HEK293 (cell line): ENCODE measurements at regions not wholly inside any gene's neighbourhood (a gene's known extent, or its start where the extent isn't known, plus 50 kb on each side); places are given as distances from the start of the nearest gene placed in this dataset.

ENCODE experiments used
- CTCF ChIA-PET: fragments of 350-600 bp; formaldehyde crosslinking; extraction: SDS; loops from one replicate; lab custom pipeline; 2021; ENCODE audit warnings: antibody characterized with exemption; lab: Yijun Ruan, JAX
- POLR2A ChIA-PET: fragments of 300-600 bp; formaldehyde crosslinking; extraction: SDS; loops from one replicate; lab custom pipeline; 2020; ENCODE audit warnings: antibody characterized with exemption, inconsistent platforms; lab: Yijun Ruan, JAX
- H3K27ac ChIP-seq: fragments of 200-500 bp; sonication (Bioruptor generic); 2 replicates; pipeline ENCODE4 v1.5.1; 2014; ENCODE audit warnings: low read depth, low read length, control low read depth, inconsistent platforms; ENCODE audit errors: extremely low read depth
- H3K36me3 ChIP-seq, 2 experiments: fragments of 200-500 bp in 1 of 2; sonication (Bioruptor generic) in 1 of 2; 1 replicate in 1 of 2; 2 replicates in 1 of 2; pipeline ENCODE4 v1.5.1; 2014 to 2017; ENCODE audit warnings: inconsistent platforms in 2 of 2, low read length in 2 of 2; ENCODE audit not compliant: control insufficient read depth in 2 of 2, insufficient read depth in 1 of 2
- H3K4me1 ChIP-seq: fragments of 200-500 bp; sonication (Bioruptor generic); 2 replicates; pipeline ENCODE4 v1.5.1; 2014; ENCODE audit warnings: mild to moderate bottlenecking, low read length, inconsistent platforms; ENCODE audit not compliant: control insufficient read depth, insufficient read depth
- H3K4me3 ChIP-seq: 2 replicates; pipeline ENCODE4 v1.5.1; 2011; ENCODE audit warnings: low read depth, mild to moderate bottlenecking, control low read depth, low read length, moderate library complexity
- H3K9me3 ChIP-seq: fragments of 200-500 bp; sonication (Bioruptor generic); 2 replicates; pipeline ENCODE4 v1.5.1; 2014; ENCODE audit warnings: low read depth, low read length, inconsistent platforms; ENCODE audit not compliant: control insufficient read depth, insufficient read depth
- EGR2 ChIP-seq: fragments of 450-650 bp; formaldehyde crosslinking; IDR thresholded peaks from 2 replicates; pipeline ENCODE4 v1.5.1; 2016; ENCODE audit warnings: low read depth, missing biosample characterization, missing genetic modification characterization
- ELK4 ChIP-seq: IDR thresholded peaks from 2 replicates; pipeline ENCODE4 v1.6.1; 2011; ENCODE audit warnings: mild to moderate bottlenecking, low read depth, low read length, borderline replicate concordance
- GLIS1 ChIP-seq: fragments of 450-650 bp; formaldehyde crosslinking; IDR thresholded peaks from 2 replicates; pipeline ENCODE4 v1.5.1; 2016; ENCODE audit warnings: missing biosample characterization, missing genetic modification characterization
- HOXA7 ChIP-seq: sonication (generic); formaldehyde crosslinking; IDR thresholded peaks from 2 replicates; pipeline ENCODE4 v1.8.1; 2022; ENCODE audit warnings: missing genetic modification reagents, borderline replicate concordance
- HOXC10 ChIP-seq: sonication (generic); formaldehyde crosslinking; IDR thresholded peaks from 2 replicates; pipeline ENCODE4 v1.8.1; 2023; ENCODE audit warnings: mild to moderate bottlenecking, missing genetic modification reagents
- HOXD13 ChIP-seq: sonication (generic); formaldehyde crosslinking; IDR thresholded peaks from 2 replicates; pipeline ENCODE4 v1.8.0; 2022; ENCODE audit warnings: missing genetic modification reagents, borderline replicate concordance
- KLF9 ChIP-seq: fragments of 450-650 bp; formaldehyde crosslinking; IDR thresholded peaks from 2 replicates; pipeline ENCODE4 v1.5.1; 2016; ENCODE audit warnings: missing biosample characterization, missing genetic modification characterization, low read depth
- PRDM4 ChIP-seq: fragments of 450-650 bp; formaldehyde crosslinking; IDR thresholded peaks from 2 replicates; pipeline ENCODE4 v1.5.1; 2017; ENCODE audit warnings: missing biosample characterization, missing genetic modification characterization
- RBAK ChIP-seq: fragments of 450-650 bp; formaldehyde crosslinking; IDR thresholded peaks from 2 replicates; pipeline ENCODE4 v1.5.1; 2016; ENCODE audit warnings: missing biosample characterization, missing genetic modification characterization
- SCRT1 ChIP-seq: fragments of 450-650 bp; formaldehyde crosslinking; IDR thresholded peaks from 2 replicates; pipeline ENCODE4 v1.5.1; 2016; ENCODE audit warnings: missing biosample characterization, missing genetic modification characterization, borderline replicate concordance
- TRIM28 ChIP-seq: IDR thresholded peaks from 2 replicates; pipeline ENCODE4 v1.6.1; 2011; ENCODE audit warnings: low read length, control low read depth, borderline replicate concordance
- ZBTB1 ChIP-seq: fragments of 450-650 bp; formaldehyde crosslinking; IDR thresholded peaks from 2 replicates; pipeline ENCODE4 v1.5.1; 2016; ENCODE audit warnings: missing biosample characterization, missing genetic modification characterization
- ZIC2 ChIP-seq: fragments of 450-650 bp; formaldehyde crosslinking; IDR thresholded peaks from 2 replicates; pipeline ENCODE4 v1.5.1; 2016; ENCODE audit warnings: missing biosample characterization, missing genetic modification characterization
- ZNF112 ChIP-seq: fragments of 450-650 bp; formaldehyde crosslinking; IDR thresholded peaks from 2 replicates; pipeline ENCODE4 v1.5.0; 2017; ENCODE audit warnings: missing biosample characterization, missing genetic modification characterization
- ZNF132 ChIP-seq: fragments of 450-650 bp; formaldehyde crosslinking; IDR thresholded peaks from 2 replicates; pipeline ENCODE4 v1.5.1; 2017; ENCODE audit warnings: missing biosample characterization, missing genetic modification characterization, borderline replicate concordance
- ZNF140 ChIP-seq: fragments of 450-650 bp; formaldehyde crosslinking; IDR thresholded peaks from 2 replicates; pipeline ENCODE4 v1.5.1; 2016; ENCODE audit warnings: missing biosample characterization, missing genetic modification characterization
- ZNF324 ChIP-seq: fragments of 450-650 bp; formaldehyde crosslinking; IDR thresholded peaks from 2 replicates; pipeline ENCODE4 v1.5.1; 2016; ENCODE audit warnings: missing biosample characterization, missing genetic modification characterization
- ZNF510 ChIP-seq: fragments of 450-650 bp; formaldehyde crosslinking; IDR thresholded peaks from 2 replicates; pipeline ENCODE4 v1.5.1; 2018; ENCODE audit warnings: mild to moderate bottlenecking, missing genetic modification characterization, missing biosample characterization; ENCODE audit not compliant: insufficient replicate concordance
- ZNF626 ChIP-seq: fragments of 450-650 bp; sonication (Bioruptor Pico); formaldehyde crosslinking; IDR thresholded peaks from 2 replicates; pipeline ENCODE4 v1.5.1; 2018; ENCODE audit warnings: missing biosample characterization, missing genetic modification characterization, inconsistent platforms
- ZNF629 ChIP-seq: fragments of 450-650 bp; formaldehyde crosslinking; IDR thresholded peaks from 2 replicates; pipeline ENCODE4 v1.5.1; 2017; ENCODE audit warnings: missing biosample characterization, missing genetic modification characterization
- ZNF677 ChIP-seq: fragments of 450-650 bp; IDR thresholded peaks from 2 replicates; pipeline ENCODE4 v1.5.0; 2018; ENCODE audit warnings: missing biosample characterization, mild to moderate bottlenecking, missing genetic modification characterization, moderate library complexity
- ZNF707 ChIP-seq: fragments of 450-650 bp; formaldehyde crosslinking; IDR thresholded peaks from 2 replicates; pipeline ENCODE4 v1.5.1; 2016; ENCODE audit warnings: missing biosample characterization, missing genetic modification characterization
- ZSCAN16 ChIP-seq: fragments of 450-650 bp; formaldehyde crosslinking; IDR thresholded peaks from 2 replicates; pipeline ENCODE4 v1.5.1; 2016; ENCODE audit warnings: missing biosample characterization, missing genetic modification characterization
- TF ChIP-seq, protein P1 (sequence below): fragments of 450-650 bp; formaldehyde crosslinking; IDR thresholded peaks from 2 replicates; pipeline ENCODE4 v1.5.1; 2016; ENCODE audit warnings: missing biosample characterization, missing genetic modification characterization, borderline replicate concordance
- TF ChIP-seq, protein P2 (sequence below): fragments of 450-650 bp; formaldehyde crosslinking; IDR thresholded peaks from 2 replicates; pipeline ENCODE4 v1.5.1; 2016; ENCODE audit warnings: missing biosample characterization, missing genetic modification characterization
- TF ChIP-seq, protein P3 (sequence below): fragments of 450-650 bp; formaldehyde crosslinking; IDR thresholded peaks from 2 replicates; pipeline ENCODE4 v1.5.0; 2017; ENCODE audit warnings: missing biosample characterization, missing genetic modification characterization, borderline replicate concordance
- TF ChIP-seq, protein P4 (sequence below): fragments of 450-650 bp; formaldehyde crosslinking; IDR thresholded peaks from 2 replicates; pipeline ENCODE4 v1.5.1; 2016; ENCODE audit warnings: missing biosample characterization, missing genetic modification characterization, low read depth

DNA sequence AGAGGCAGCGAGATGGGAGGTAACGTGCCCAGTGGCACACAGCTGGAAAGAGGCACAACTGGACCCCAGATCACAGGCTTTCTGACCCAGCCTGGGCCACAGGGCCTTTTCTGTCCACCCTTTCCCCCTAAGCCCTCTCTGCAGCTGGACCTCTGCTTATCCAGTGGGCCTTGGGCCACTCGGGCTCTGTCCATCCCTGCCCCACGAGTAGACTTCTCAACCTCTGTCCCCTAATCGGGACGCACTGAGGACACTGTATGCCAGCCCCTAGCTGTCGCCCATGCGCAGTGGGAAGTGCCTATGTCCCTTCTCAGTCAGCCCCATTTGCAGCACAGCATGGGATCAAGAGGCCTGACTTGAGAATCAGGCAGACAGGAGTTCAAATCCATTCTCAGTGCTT is 65.6 kb upstream of the NEURL1B start:
- Histone ChIP-seq H3K9me3 (no peaks in the 10 kb centered on the region), H3K4me1 (no peaks in the 10 kb centered on the region), H3K36me3 (no peaks in the 10 kb centered on the region), H3K4me3 (no peak overlapping the region), H3K27ac (no peak overlapping the region)
- POLR2A ChIA-PET, result no interaction called here
- TF ChIP-seq ZIC2 (tag by site-specific recombination) (no peak), ZNF140 (no peak), ZNF324 (tag by site-specific recombination) (no peak), ELK4 (no peak), GLIS1 (no peak), ZNF510 (tag by site-specific recombination) (no peak), ZSCAN16 (tag by site-specific recombination) (no peak), ZNF677 (no peak), SCRT1 (tag by site-specific recombination) (no peak), EGR2 (no peak), HOXA7 (CRISPR knock-in tag) (no peak), TRIM28 (no peak)
- TF ChIP-seq, protein P1, sequence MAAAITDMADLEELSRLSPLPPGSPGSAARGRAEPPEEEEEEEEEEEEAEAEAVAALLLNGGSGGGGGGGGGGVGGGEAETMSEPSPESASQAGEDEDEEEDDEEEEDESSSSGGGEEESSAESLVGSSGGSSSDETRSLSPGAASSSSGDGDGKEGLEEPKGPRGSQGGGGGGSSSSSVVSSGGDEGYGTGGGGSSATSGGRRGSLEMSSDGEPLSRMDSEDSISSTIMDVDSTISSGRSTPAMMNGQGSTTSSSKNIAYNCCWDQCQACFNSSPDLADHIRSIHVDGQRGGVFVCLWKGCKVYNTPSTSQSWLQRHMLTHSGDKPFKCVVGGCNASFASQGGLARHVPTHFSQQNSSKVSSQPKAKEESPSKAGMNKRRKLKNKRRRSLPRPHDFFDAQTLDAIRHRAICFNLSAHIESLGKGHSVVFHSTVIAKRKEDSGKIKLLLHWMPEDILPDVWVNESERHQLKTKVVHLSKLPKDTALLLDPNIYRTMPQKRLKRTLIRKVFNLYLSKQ, result no peak
- TF ChIP-seq, protein P2, sequence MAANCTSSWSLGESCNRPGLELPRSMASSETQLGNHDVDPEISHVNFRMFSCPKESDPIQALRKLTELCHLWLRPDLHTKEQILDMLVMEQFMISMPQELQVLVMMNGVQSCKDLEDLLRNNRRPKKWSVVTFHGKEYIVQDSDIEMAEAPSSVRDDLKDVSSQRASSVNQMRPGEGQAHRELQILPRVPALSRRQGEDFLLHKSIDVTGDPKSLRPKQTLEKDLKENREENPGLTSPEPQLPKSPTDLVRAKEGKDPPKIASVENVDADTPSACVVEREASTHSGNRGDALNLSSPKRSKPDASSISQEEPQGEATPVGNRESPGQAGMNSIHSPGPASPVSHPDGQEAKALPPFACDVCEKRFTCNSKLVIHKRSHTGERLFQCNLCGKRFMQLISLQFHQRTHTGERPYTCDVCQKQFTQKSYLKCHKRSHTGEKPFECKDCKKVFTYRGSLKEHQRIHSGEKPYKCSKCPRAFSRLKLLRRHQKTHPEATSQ (tag by site-specific recombination), result no peak
- TF ChIP-seq, protein P3, sequence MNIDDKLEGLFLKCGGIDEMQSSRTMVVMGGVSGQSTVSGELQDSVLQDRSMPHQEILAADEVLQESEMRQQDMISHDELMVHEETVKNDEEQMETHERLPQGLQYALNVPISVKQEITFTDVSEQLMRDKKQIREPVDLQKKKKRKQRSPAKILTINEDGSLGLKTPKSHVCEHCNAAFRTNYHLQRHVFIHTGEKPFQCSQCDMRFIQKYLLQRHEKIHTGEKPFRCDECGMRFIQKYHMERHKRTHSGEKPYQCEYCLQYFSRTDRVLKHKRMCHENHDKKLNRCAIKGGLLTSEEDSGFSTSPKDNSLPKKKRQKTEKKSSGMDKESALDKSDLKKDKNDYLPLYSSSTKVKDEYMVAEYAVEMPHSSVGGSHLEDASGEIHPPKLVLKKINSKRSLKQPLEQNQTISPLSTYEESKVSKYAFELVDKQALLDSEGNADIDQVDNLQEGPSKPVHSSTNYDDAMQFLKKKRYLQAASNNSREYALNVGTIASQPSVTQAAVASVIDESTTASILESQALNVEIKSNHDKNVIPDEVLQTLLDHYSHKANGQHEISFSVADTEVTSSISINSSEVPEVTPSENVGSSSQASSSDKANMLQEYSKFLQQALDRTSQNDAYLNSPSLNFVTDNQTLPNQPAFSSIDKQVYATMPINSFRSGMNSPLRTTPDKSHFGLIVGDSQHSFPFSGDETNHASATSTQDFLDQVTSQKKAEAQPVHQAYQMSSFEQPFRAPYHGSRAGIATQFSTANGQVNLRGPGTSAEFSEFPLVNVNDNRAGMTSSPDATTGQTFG (tag by site-specific recombination), result no peak
- CTCF ChIA-PET, result no interaction called here

DNA sequence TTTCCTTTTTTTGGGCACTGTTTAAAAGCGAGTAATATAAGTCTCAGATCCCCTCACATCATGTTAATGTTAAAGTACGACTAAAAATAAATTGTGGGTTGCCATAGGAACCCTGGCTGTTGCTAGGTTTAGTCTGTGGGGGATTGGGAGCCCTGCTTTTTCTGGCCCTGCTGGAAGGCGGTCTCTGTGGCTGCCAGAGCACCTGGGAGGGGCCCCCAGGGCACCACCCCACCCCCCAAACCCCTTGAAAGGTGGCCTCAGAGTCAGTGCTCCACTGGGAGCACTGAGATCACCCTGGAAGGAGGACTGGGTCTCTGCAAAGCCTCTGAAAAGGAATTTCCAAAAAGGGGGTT is 66.2 kb upstream of the NEURL1B start:
- Histone ChIP-seq H3K4me1 (no peaks in the 10 kb centered on the region), H3K27ac (no peak overlapping the region), H3K9me3 (no peaks in the 10 kb centered on the region), H3K36me3 (no peaks in the 10 kb centered on the region), H3K4me3 (no peak overlapping the region)
- ChIA-PET CTCF (no interaction called here), POLR2A (interaction anchor here (0.6 kb wide), 1 partner anchor 385 kb away, joined by 3 read pairs; the partner anchor contains the start of gene RPL26L1)
- no peak for TF ChIP-seq ZNF324 (tag by site-specific recombination)
- no peak for TF ChIP-seq HOXC10
- TF ChIP-seq HOXD13 (CRISPR knock-in tag), result no peak
- no peak for TF ChIP-seq ZNF132 (tag by site-specific recombination)
- TF ChIP-seq ZNF626 (tag by site-specific recombination), result no peak
- no peak for TF ChIP-seq ZNF707 (tag by site-specific recombination)
- TF ChIP-seq PRDM4, result no peak
- TF ChIP-seq, protein P4, sequence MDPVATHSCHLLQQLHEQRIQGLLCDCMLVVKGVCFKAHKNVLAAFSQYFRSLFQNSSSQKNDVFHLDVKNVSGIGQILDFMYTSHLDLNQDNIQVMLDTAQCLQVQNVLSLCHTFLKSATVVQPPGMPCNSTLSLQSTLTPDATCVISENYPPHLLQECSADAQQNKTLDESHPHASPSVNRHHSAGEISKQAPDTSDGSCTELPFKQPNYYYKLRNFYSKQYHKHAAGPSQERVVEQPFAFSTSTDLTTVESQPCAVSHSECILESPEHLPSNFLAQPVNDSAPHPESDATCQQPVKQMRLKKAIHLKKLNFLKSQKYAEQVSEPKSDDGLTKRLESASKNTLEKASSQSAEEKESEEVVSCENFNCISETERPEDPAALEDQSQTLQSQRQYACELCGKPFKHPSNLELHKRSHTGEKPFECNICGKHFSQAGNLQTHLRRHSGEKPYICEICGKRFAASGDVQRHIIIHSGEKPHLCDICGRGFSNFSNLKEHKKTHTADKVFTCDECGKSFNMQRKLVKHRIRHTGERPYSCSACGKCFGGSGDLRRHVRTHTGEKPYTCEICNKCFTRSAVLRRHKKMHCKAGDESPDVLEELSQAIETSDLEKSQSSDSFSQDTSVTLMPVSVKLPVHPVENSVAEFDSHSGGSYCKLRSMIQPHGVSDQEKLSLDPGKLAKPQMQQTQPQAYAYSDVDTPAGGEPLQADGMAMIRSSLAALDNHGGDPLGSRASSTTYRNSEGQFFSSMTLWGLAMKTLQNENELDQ (tag by site-specific recombination), result no peak
- TF ChIP-seq RBAK (tag by site-specific recombination), result no peak
- no peak for TF ChIP-seq ZNF112 (tag by site-specific recombination)
- no peak for TF ChIP-seq KLF9 (tag by site-specific recombination)
- no peak for TF ChIP-seq ZBTB1 (tag by site-specific recombination)
- TF ChIP-seq ZNF629 (tag by site-specific recombination), result no peak
